Activated B cell treated with CpG ODN at 0.5 μM for 24 hours (primary cell): ENCODE measurements at regions not wholly inside any gene's neighbourhood (a gene's known extent, or its start where the extent isn't known, plus 50 kb on each side); places are given as distances from the start of the nearest gene placed in this dataset.
"Not testable (repeated sequence)": the region's sequence is repeated elsewhere in the genome, so short reads cannot be mapped to it uniquely, and the experiment has no call there.

Source experiments
- ATAC-seq: fragments of 200-7000 bp; cut with Tn5 transposase; one replicate; pipeline ENCODE4 v1.10.0; 2021; ENCODE audit warnings: low read depth, mild to moderate bottlenecking, moderate library complexity
- CTCF ChIA-PET: fragments of 350-600 bp; sonication (Branson Sonifier 250); formaldehyde crosslinking; loops from one replicate; lab custom pipeline; 2021; ENCODE audit warnings: antibody characterized with exemption; lab: Charles Lee
- POLR2A ChIA-PET: fragments of 350-600 bp; sonication (Branson Sonifier 250); formaldehyde crosslinking; loops from one replicate; lab custom pipeline; 2021; ENCODE audit warnings: antibody characterized with exemption; lab: Charles Lee
- DNase-seq: peaks from one replicate; pipeline ENCODE4 v3.0.0; 2022
- H3K27ac Mint-ChIP-seq: one replicate; pipeline ENCODE4 v1.8.0; 2020; ENCODE audit warnings: mixed read lengths
- H3K27me3 Mint-ChIP-seq: one replicate; pipeline ENCODE4 v1.8.0; 2021; ENCODE audit warnings: mixed read lengths
- H3K36me3 Mint-ChIP-seq: one replicate; pipeline ENCODE4 v1.8.0; 2021; ENCODE audit warnings: low read depth, mixed read lengths
- H3K4me1 Mint-ChIP-seq: one replicate; pipeline ENCODE4 v1.8.0; 2021; ENCODE audit warnings: mixed read lengths
- H3K4me3 Mint-ChIP-seq: one replicate; pipeline ENCODE4 v1.8.0; 2020; ENCODE audit warnings: mild to moderate bottlenecking, mixed read lengths
- H3K9me3 Mint-ChIP-seq: one replicate; pipeline ENCODE4 v1.8.0; 2020; ENCODE audit warnings: mixed read lengths
- CTCF ChIP-seq: fragments of 200-600 bp; IDR thresholded peaks from one replicate; pipeline ENCODE4 v1.8.0; 2022; ENCODE audit warnings: antibody characterized with exemption, mild to moderate bottlenecking
- intact Hi-C: fragments of 100-400 bp; cut with micrococcal nuclease; formaldehyde crosslinking; loops from one replicate; pipeline ENCODE4 v1.15.1; 2024

DNA sequence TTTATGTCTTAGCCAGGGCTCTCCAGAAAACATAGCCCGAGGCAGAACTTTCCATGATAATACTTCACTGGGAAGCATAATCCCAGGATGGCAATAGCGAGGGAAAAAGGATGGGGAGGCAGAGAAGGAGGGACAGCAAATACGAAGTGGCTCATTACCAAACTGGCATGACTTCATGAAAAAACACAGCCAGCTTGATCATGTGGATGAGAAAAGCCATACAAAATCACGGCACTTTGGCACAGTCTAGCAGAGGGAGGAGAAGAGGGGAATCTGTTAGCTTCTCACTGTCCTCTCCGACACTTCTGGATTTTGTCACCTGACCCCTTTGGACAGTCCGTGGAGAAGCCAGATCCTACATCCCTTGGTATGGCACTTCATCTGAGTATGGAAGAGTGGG lies 212.5 kb upstream of the GRIK2 start:
- no peaks in the 10 kb centered on the region for H3K9me3 Mint-ChIP-seq
- no peaks in the 10 kb centered on the region for H3K36me3 Mint-ChIP-seq
- DNase-seq (no peak), ATAC-seq (no peak)
- no peaks in the 10 kb centered on the region for H3K27me3 Mint-ChIP-seq
- no peaks in the 10 kb centered on the region for H3K4me1 Mint-ChIP-seq
- no peak for TF ChIP-seq CTCF
- ChIA-PET CTCF (no interaction called here), POLR2A (no interaction called here)
- intact Hi-C loops, result no loop called here
- H3K4me3 Mint-ChIP-seq, result no peak overlapping the region
- no peak overlapping the region for H3K27ac Mint-ChIP-seq

- ATAC-seq, H3K27me3 Mint-ChIP-seq, H3K27ac Mint-ChIP-seq, H3K9me3 Mint-ChIP-seq, H3K4me3 Mint-ChIP-seq, CTCF ChIA-PET, H3K36me3 Mint-ChIP-seq, H3K4me1 Mint-ChIP-seq, intact Hi-C loops, POLR2A ChIA-PET, DNase-seq: not testable (repeated sequence)
These were observed 205.2 kb upstream of the GRIK2 start for GRCh38 chr6:101188285-101188798.

- no peak for ATAC-seq
- Mint-ChIP-seq H3K36me3 (no peaks in the 10 kb centered on the region), H3K27me3 (no peaks in the 10 kb centered on the region), H3K27ac (no peak overlapping the region), H3K9me3 (no peaks in the 10 kb centered on the region), H3K4me3 (no peak overlapping the region), H3K4me1 (no peaks in the 10 kb centered on the region)
- no peak for TF ChIP-seq CTCF
- intact Hi-C loops, result no loop called here
- CTCF ChIA-PET, result no interaction called here
- POLR2A ChIA-PET, result no interaction called here
- no peak for DNase-seq
These were observed 197.9 kb upstream of the GRIK2 start for GRCh38 chr6:101195588-101195987.

GRCh38 chr6:101199441-101199840 lies 194.1 kb upstream of the GRIK2 start:
- POLR2A ChIA-PET, result no interaction called here
- DNase-seq (no peak), ATAC-seq (no peak)
- TF ChIP-seq CTCF, result no peak
- CTCF ChIA-PET, result no interaction called here
- Mint-ChIP-seq H3K27ac (no peak overlapping the region), H3K4me1 (no peaks in the 10 kb centered on the region), H3K27me3 (no peaks in the 10 kb centered on the region), H3K9me3 (no peaks in the 10 kb centered on the region), H3K4me3 (no peak overlapping the region), H3K36me3 (no peaks in the 10 kb centered on the region)
- intact Hi-C loops, result no loop called here

DNA sequence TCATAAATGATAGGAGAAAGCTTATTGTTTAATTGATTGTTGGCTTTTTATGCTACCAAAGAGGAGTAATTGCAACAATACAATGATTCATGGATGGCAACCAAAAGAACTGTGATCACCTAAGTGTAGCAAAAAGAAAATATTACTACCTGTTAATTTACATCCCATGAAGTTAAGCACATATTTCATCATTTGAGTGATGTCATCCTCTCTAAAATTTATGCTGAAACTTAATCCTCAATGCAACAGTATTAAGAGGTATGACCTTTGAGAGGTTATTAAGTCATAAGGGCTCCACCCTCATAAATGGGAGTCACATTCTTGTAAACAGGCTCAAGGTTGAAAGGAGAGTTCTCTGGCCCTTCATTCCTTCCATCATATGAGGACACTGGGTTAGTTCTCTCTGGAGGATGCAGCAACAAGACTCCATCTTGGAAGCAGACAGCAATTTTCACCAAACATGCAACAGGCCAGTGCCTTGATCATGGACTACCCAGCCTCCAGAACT lies 190.6 kb upstream of the GRIK2 start:
- CTCF ChIA-PET, result no interaction called here
- H3K4me1 Mint-ChIP-seq, result no peaks in the 10 kb centered on the region
- intact Hi-C loops, result no loop called here

More for the DNA sequence above, 190.6 kb upstream of the GRIK2 start:
- H3K27me3 Mint-ChIP-seq, result no peaks in the 10 kb centered on the region
- no peak overlapping the region for H3K27ac Mint-ChIP-seq
- no peaks in the 10 kb centered on the region for H3K36me3 Mint-ChIP-seq
- ATAC-seq, result no peak
- no peak overlapping the region for H3K4me3 Mint-ChIP-seq
- no peak for TF ChIP-seq CTCF
- no peaks in the 10 kb centered on the region for H3K9me3 Mint-ChIP-seq
- DNase-seq, result no peak
- POLR2A ChIA-PET, result no interaction called here
